ENCODE measurements at regions not wholly inside any gene's neighbourhood (a gene's known extent, or its start where the extent isn't known, plus 50 kb on each side); places are given as distances from the start of the nearest gene placed in this dataset.

DNA sequence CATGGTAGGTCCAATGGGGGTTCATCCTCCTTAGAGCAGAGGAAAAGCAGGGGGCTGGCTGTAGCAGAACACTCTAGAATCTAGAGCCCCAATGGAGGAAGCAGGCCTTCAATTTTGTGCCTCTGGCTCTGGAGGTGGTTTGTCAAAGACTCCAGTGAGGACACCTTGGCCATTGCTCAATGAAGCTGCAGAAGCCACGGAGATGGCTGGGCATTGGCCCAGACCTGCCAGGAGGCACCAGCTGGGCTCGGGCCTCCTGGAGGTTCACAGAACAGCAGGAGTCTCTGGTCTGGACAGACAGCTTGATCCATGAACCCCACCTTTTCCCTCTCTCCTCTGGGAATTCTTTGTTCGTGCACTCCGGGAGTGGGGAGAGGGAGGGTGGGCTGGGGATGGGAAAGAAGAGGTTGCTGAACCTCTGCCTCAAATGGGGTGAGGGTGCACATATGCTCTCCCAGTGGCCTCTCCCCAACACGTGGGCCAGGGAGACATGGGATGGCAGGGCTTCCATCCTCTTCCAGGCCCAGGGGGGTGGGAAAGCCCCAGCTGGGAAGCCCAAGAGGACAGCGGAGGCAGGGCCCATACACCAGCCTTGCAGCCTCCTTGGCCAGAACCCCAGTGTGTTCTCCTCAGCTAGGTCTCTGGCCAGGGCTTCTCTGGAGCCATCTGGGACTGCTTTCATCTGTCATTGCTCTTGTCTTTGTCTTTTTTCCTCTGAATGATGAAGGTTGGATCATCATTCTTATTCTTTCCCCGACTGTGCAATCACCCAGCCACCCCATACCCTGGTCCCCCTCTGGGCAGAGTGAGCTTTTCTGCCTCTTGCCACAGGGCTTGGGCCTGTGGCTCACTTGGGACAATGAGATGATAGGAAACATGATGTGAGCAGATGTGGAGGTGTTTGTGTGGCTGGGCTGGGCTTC, 1019.4 kb downstream of the BRD1 start:
- no peak for TF ChIP-seq GATA2 (IDR thresholded peaks at IDR 0.05; ENCODE audit: low read depth, low read length)
- no peak for TF ChIP-seq GATA3 (IDR thresholded peaks at IDR 0.05; ENCODE audit: low read depth, low read length)
